ENCODE measurements at regions not wholly inside any gene's neighbourhood (a gene's known extent, or its start where the extent isn't known, plus 50 kb on each side); places are given as distances from the start of the nearest gene placed in this dataset.

GRCh38 chr9:97749928-97750327, 52.8 kb upstream of the XPA start:
- TF ChIP-seq HDGF (IDR thresholded peaks at IDR 0.05; ENCODE audit: borderline replicate concordance) (no peak), LEF1 (IDR thresholded peaks at IDR 0.05; ENCODE audit: borderline replicate concordance) (no peak), SP1 (IDR thresholded peaks at IDR 0.05) (no peak), FOXM1 (IDR thresholded peaks at IDR 0.05; ENCODE audit: borderline replicate concordance) (no peak), ELF4 (IDR thresholded peaks at IDR 0.05) (no peak), BHLHE40 (IDR thresholded peaks at IDR 0.05; ENCODE audit: borderline replicate concordance) (no peak), FOXA1 (IDR thresholded peaks at IDR 0.05) (no peak), ZNF384 (IDR thresholded peaks at IDR 0.05) (no peak), ARNT (IDR thresholded peaks at IDR 0.05) (no peak), FOXK2 (IDR thresholded peaks at IDR 0.05) (no peak), NFRKB (IDR thresholded peaks at IDR 0.05) (no peak), TARDBP (IDR thresholded peaks at IDR 0.05) (no peak)
- TF ChIP-seq, protein P1, sequence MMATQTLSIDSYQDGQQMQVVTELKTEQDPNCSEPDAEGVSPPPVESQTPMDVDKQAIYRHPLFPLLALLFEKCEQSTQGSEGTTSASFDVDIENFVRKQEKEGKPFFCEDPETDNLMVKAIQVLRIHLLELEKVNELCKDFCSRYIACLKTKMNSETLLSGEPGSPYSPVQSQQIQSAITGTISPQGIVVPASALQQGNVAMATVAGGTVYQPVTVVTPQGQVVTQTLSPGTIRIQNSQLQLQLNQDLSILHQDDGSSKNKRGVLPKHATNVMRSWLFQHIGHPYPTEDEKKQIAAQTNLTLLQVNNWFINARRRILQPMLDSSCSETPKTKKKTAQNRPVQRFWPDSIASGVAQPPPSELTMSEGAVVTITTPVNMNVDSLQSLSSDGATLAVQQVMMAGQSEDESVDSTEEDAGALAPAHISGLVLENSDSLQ (IDR thresholded peaks at IDR 0.05) = no peak
